ENCODE measurements at regions not wholly inside any gene's neighbourhood (a gene's known extent, or its start where the extent isn't known, plus 50 kb on each side); places are given as distances from the start of the nearest gene placed in this dataset.
A peak's percentile ranks its signal among the peaks of the same experiment; 100 is the strongest.

DNA sequence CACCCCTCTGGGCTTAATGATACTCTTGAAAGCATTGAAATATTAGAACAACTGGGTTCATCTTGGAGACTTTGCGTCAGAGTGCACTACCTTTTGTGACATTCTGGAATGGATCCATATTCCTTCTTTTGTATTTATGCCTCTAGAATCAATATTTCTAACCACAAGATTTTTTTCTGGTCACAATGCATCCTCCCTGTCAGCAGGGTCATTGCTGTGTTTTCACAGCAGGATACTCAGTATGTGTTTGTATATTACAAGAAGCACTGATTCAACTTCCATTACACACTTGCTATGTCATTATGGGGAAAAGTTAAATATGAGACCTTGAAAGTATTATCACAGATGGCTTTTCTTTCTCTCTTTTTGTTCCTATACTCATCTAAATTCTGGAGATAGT, 370.0 kb downstream of the HS3ST3B1 start:
- no peak overlapping the region for H3K4me3 ChIP-seq (ENCODE audit: control insufficient read depth, low read depth, low read length)
- TF ChIP-seq, protein P1, sequence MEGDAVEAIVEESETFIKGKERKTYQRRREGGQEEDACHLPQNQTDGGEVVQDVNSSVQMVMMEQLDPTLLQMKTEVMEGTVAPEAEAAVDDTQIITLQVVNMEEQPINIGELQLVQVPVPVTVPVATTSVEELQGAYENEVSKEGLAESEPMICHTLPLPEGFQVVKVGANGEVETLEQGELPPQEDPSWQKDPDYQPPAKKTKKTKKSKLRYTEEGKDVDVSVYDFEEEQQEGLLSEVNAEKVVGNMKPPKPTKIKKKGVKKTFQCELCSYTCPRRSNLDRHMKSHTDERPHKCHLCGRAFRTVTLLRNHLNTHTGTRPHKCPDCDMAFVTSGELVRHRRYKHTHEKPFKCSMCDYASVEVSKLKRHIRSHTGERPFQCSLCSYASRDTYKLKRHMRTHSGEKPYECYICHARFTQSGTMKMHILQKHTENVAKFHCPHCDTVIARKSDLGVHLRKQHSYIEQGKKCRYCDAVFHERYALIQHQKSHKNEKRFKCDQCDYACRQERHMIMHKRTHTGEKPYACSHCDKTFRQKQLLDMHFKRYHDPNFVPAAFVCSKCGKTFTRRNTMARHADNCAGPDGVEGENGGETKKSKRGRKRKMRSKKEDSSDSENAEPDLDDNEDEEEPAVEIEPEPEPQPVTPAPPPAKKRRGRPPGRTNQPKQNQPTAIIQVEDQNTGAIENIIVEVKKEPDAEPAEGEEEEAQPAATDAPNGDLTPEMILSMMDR (IDR thresholded peaks at IDR 0.05; ENCODE audit: control insufficient read depth, insufficient read depth, low read depth, low read length, missing control alignments): no peak
- no peak for DNase-seq (ENCODE audit: low read depth)

DNA sequence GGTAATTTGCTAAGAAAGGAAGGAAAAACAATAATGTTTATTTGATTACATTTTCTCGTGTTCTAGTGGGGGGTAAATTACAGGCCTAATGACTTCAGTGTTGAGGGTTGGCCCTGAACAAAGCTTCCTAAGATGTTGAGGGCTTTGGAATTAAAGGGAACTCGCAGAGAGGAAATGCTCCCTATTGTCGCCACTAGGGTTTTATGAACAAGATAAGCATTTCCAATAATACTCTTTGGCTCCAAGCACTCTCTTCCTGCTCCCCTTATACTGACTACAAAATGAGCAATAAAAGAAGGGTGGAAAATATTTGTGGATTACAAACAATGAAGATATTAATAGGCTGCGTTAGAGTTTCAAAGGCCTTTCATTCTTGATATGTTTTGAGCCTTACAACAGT, 363.6 kb downstream of the HS3ST3B1 start:
- H3K4me3 ChIP-seq (ENCODE audit: control insufficient read depth, low read depth, low read length): no peak overlapping the region
- TF ChIP-seq, protein P1 (IDR thresholded peaks at IDR 0.05; ENCODE audit: control insufficient read depth, insufficient read depth, low read depth, low read length, missing control alignments): no peak
- no peak for DNase-seq (ENCODE audit: low read depth)

DNA sequence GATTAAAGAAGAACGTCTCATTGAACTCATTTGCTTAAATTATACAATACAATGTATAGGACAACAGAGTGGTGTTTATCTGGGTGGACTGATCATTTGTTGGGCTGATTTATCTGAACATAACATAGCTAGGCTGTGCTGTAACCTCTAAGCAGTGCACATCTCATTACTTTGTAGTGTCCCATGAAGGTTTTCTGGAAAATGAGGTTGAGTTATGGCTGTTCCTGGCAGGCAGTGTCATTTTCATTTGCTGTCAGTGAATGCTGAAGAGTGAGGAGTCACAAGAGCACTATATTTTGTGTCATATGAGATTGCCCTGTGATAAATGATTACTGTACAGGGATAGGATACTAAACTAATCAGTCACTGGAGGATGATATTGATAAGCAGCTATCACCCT, 340.2 kb downstream of the HS3ST3B1 start:
- no peak overlapping the region for H3K4me3 ChIP-seq (ENCODE audit: control insufficient read depth, low read depth, low read length)
- TF ChIP-seq, protein P1 (IDR thresholded peaks at IDR 0.05; ENCODE audit: control insufficient read depth, insufficient read depth, low read depth, low read length, missing control alignments): no peak
- DNase-seq (ENCODE audit: low read depth): no peak

DNA sequence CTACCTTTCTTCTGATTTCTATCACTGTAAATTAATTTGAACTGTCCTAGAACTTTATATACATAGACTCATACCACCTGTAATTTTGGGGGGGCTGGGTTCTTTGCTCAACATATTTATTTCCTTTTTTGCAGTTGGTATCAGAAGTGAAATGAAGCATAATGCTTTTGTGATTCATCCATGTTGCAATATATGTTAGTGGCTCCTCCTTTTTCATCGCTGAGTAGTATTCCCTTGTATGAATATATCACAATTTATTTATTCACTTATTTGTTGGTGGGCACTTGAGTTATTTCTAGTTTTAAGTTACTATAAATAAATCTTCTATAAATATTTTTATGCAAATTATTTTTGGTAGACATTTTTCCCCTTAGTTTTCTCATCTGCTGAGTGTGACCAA, 336.4 kb downstream of the HS3ST3B1 start:
- no peak overlapping the region for H3K4me3 ChIP-seq (ENCODE audit: control insufficient read depth, low read depth, low read length)
- no peak for DNase-seq (ENCODE audit: low read depth)
- TF ChIP-seq, protein P1 (IDR thresholded peaks at IDR 0.05; ENCODE audit: control insufficient read depth, insufficient read depth, low read depth, low read length, missing control alignments): no peak

DNA sequence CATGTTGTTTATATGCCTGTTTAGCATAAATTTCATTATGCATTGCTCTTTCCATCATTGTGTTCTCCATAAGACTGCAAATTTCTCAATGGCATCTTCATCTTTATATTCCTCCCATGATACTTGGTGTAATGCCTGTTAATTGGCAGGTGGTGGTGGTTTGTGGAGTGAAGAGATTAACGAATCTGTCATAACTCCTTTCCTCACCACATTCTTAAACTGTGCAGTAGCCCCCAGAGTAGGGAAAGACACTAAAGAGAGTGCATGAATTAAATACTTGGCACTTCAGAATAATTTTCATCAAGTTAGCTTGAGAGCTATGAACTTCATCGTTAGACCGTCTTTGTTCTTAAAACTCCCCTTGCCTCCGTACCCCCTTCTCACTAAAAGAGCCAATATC, 329.7 kb downstream of the HS3ST3B1 start:
- TF ChIP-seq, protein P1 (IDR thresholded peaks at IDR 0.05; ENCODE audit: control insufficient read depth, insufficient read depth, low read depth, low read length, missing control alignments): no peak
- no peak for DNase-seq (ENCODE audit: low read depth)
- H3K4me3 ChIP-seq (ENCODE audit: control insufficient read depth, low read depth, low read length): no peak overlapping the region

DNA sequence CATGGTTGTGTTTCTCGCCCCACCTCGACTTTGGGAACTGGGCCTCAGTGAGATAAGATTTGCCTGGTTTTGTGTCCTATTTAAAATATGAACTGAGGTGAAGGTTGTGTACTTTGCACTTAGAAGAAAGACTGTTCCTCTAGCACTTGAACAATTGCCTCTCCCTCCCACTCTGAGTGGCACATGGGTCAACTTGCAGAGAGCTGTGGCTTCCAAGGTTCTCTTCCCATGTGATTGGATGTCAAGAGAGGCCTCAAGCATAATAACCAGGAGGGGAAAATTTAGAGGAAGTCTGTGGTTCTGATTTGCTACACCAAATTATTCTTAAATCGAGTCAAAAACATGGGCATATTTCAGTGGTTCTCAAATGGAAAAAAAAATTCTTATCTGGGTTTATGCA, 329.2 kb downstream of the HS3ST3B1 start:
- H3K4me3 ChIP-seq (ENCODE audit: control insufficient read depth, low read depth, low read length): no peak overlapping the region
- DNase-seq (ENCODE audit: low read depth): no peak
- TF ChIP-seq, protein P1 (IDR thresholded peaks at IDR 0.05; ENCODE audit: control insufficient read depth, insufficient read depth, low read depth, low read length, missing control alignments): no peak

DNA sequence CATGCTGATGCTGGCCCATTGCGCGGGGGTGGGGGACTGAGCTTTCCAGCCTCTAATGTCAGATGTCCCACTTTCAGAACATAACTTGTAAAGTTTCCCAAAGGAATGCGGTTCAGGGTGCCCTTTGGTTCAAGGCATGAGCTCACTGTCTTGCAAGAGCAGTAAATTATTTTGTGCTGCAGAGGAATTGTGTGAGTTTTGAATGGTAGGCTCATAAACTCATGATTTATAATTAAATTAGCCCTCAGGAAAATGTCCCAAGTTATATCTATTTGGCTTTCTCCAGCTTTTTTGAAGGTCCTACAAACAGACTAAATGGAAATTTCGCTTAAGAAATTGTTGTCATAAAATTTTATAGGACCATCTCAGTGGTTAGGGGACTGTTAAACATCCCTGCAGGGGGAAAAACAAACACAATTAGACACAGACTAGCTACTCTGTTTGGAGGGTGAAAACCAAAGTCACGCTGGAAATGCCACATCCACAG, 321.8 kb downstream of the HS3ST3B1 start:
- TF ChIP-seq, protein P1 (IDR thresholded peaks at IDR 0.05; ENCODE audit: control insufficient read depth, insufficient read depth, low read depth, low read length, missing control alignments): no peak
- peak; percentile 88 for DNase-seq (ENCODE audit: low read depth)
- no peak overlapping the region for H3K4me3 ChIP-seq (ENCODE audit: control insufficient read depth, low read depth, low read length)
